ENCODE measurements at regions not wholly inside any gene's neighbourhood (a gene's known extent, or its start where the extent isn't known, plus 50 kb on each side); places are given as distances from the start of the nearest gene placed in this dataset.

GRCh38 chr16:59124056-59124455, 389.9 kb upstream of the GOT2 start:
- no peak for TF ChIP-seq POLR2A (IDR thresholded peaks at IDR 0.05; ENCODE audit: low read length)
- TF ChIP-seq GATA1 (IDR thresholded peaks at IDR 0.05; ENCODE audit: low read depth, low read length), result no peak
